Spleen (tissue), 11 donors: ENCODE measurements at regions not wholly inside any gene's neighbourhood (a gene's known extent, or its start where the extent isn't known, plus 50 kb on each side); places are given as distances from the start of the nearest gene placed in this dataset.

Source experiments
- DNase-seq: peaks from one replicate; pipeline ENCODE4 v3.0.0-alpha.2; 2020
- H3K27ac ChIP-seq, 8 donors: fragments of 200-600 bp; sonication (generic) in 7 of 8; 1 replicate in 4 of 8; 2 replicates in 4 of 8; pipeline versions ENCODE4 v1.5.0 to v1.8.0; 2016 to 2021; ENCODE audit warnings: inconsistent platforms in 4 of 8, mild to moderate bottlenecking in 4 of 8, moderate library complexity in 1 of 8
- H3K27me3 ChIP-seq, 7 donors: fragments of 200-600 bp; sonication (generic) in 6 of 7; replicated peaks in 1 of 7; 1 replicate in 4 of 7; 2 replicates in 3 of 7; pipeline versions ENCODE4 v1.5.0 to v1.8.0; 2016 to 2021; ENCODE audit warnings: inconsistent platforms in 3 of 7, mild to moderate bottlenecking in 1 of 7
- H3K36me3 ChIP-seq, 6 donors: fragments of 200-600 bp; sonication (generic) in 5 of 6; 1 replicate in 4 of 6; 2 replicates in 2 of 6; pipeline versions ENCODE4 v1.5.0 to v1.8.0; 2016 to 2021; ENCODE audit warnings: inconsistent platforms in 2 of 6
- H3K4me1 ChIP-seq, 6 donors: fragments of 200-600 bp; sonication (generic) in 5 of 6; 1 replicate in 3 of 6; 2 replicates in 3 of 6; pipeline versions ENCODE4 v1.5.0 to v1.8.0; 2016 to 2021; ENCODE audit warnings: inconsistent platforms in 3 of 6
- H3K4me3 ChIP-seq, 8 donors: fragments of 200-600 bp; sonication (generic) in 7 of 8; 1 replicate in 4 of 8; 2 replicates in 4 of 8; pipeline versions ENCODE4 v1.5.0 to v1.8.0; 2016 to 2021; ENCODE audit warnings: inconsistent platforms in 4 of 8, mild to moderate bottlenecking in 4 of 8, moderate library complexity in 2 of 8
- H3K9me3 ChIP-seq, 8 donors: fragments of 200-600 bp; sonication (generic) in 7 of 8; 1 replicate in 4 of 8; 2 replicates in 4 of 8; pipeline versions ENCODE4 v1.5.0 to v1.8.0; 2016 to 2021; ENCODE audit warnings: inconsistent platforms in 4 of 8
- CTCF ChIP-seq, 11 experiments: fragments of 200-600 bp in 7 of 11; fragments of 450-650 bp in 4 of 11; sonication (generic) in 4 of 11; IDR thresholded peaks in 8 of 11; conservative IDR thresholded peaks in 3 of 11; 1 replicate in 7 of 11; 2 replicates in 4 of 11; pipeline versions ENCODE4 v1.4.0 to v1.8.0; 2016 to 2021; ENCODE audit warnings: antibody characterized with exemption in 11 of 11, inconsistent platforms in 4 of 11, mild to moderate bottlenecking in 1 of 11
- POLR2A ChIP-seq, 3 donors: fragments of 450-650 bp; IDR thresholded peaks; one replicate each; pipeline ENCODE4 v1.5.1; 2017; ENCODE audit warnings: antibody characterized with exemption in 3 of 3, mild to moderate bottlenecking in 1 of 3
- POLR2AphosphoS5 ChIP-seq, 3 donors: sonication (generic); formaldehyde crosslinking; IDR thresholded peaks; one replicate each; pipeline ENCODE4 v1.5.1; 2017; ENCODE audit warnings: antibody characterized with exemption in 3 of 3
- WGBS, 5 donors: extraction: QIAGEN DNeasy Blood & Tissue Kit in 3 of 5; methylation state at CpG; one replicate each; pipeline versions ENCODE4 v1.1.5 to v1.1.7; 2013 to 2018; 5-methylcytosine and 5-hydroxymethylcytosine counted together
- intact Hi-C: fragments of 100-400 bp; cut with DNase I; formaldehyde crosslinking; loops from one replicate; pipeline ENCODE4 v1.15.0; 2023; ENCODE audit warnings: low total_unique reads
- donor health status: healthy with polysubstance abuse.
- donor health status: DM: no; HTN: no; CAD: no; lungs with moderate emphysema.
- donor health status: DM: no; HTN: no; CAD: no.
- donor health status: Bipolar disorder and iron deficiency.
- donor health status: healthy.
- donor health status: DM: no; HTN: no; CAD: no.
- donor health status: DM: yes; HTN: yes; CAD: no.

DNA sequence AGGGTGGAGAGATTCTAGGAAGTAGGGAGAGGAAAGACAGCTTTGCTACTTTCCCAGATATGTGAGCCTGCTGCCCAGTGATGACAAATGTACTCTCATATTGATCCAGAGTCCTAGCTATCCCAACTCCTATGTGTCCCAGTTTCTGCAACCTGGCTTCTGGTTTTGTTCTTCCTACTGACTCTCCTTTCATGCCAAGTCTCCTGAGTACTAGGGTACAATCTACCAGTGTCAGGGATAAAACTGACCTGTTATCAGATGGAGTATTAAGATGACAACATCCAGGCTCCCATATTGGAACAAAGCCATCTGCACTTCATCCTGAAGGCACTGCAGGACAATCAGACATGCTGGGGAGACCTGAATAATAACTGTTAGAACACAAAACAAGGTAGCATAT, 233.7 kb upstream of the PHYHIPL start:
- no peaks in the 10 kb centered on the region for H3K36me3 ChIP-seq
- intact Hi-C loops = no loop called here
- H3K27me3 ChIP-seq = peaks cover 0 to 3% (median 0%) of the 10 kb centered on the region in 7 donors
- no peaks in the 10 kb centered on the region for H3K9me3 ChIP-seq
- no peak overlapping the region for H3K4me3 ChIP-seq
- DNase-seq = no peak
- no peaks in the 10 kb centered on the region for H3K4me1 ChIP-seq
- TF ChIP-seq CTCF (IDR thresholded peaks at IDR 0.05 in 8 of 11, conservative IDR thresholded peaks at IDR 0.05 in 3 of 11) = no peak
- no peak for TF ChIP-seq POLR2AphosphoS5 (IDR thresholded peaks at IDR 0.05)
- no peak for TF ChIP-seq POLR2A (IDR thresholded peaks at IDR 0.05)
- H3K27ac ChIP-seq = no peak overlapping the region

- Histone ChIP-seq H3K4me3 (no peak overlapping the region), H3K27ac (no peak overlapping the region), H3K27me3 (peaks cover 0 to 3% (median 0%) of the 10 kb centered on the region in 7 donors), H3K9me3 (no peaks in the 10 kb centered on the region), H3K4me1 (no peaks in the 10 kb centered on the region), H3K36me3 (no peaks in the 10 kb centered on the region)
- intact Hi-C loops = no loop called here
- WGBS, 5 donors = 76 to 100% (median 92%) methylated on average over 1 of the region's 1 CpG
- no peak for DNase-seq
- TF ChIP-seq POLR2AphosphoS5 (IDR thresholded peaks at IDR 0.05) (no peak), CTCF (IDR thresholded peaks at IDR 0.05 in 8 of 11, conservative IDR thresholded peaks at IDR 0.05 in 3 of 11) (no peak), POLR2A (IDR thresholded peaks at IDR 0.05) (no peak)
Measured at GRCh38 chr10:58943256-58943890, 233.1 kb upstream of the PHYHIPL start.

DNA sequence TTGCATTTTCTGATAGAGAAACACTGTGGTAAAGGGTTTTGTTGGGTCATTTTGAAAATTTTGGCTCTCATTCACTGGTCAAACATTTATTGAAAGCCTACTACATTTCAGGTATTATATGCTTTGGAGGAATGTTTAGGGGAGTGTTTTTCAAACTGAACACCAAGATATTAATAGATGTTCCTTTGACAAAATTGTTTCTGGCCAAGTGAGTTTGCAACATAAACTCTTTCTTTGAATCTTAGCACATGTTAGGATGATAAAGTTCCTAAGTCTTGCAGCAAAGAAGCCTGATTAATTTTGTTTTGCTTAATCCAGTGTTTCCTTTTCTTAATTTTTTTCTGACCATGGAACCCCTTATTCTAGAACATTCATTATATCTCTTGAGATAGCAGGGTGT, 232.5 kb upstream of the PHYHIPL start:
- no peak for TF ChIP-seq POLR2AphosphoS5 (IDR thresholded peaks at IDR 0.05)
- TF ChIP-seq CTCF (IDR thresholded peaks at IDR 0.05 in 8 of 11, conservative IDR thresholded peaks at IDR 0.05 in 3 of 11) = no peak
- no peak for TF ChIP-seq POLR2A (IDR thresholded peaks at IDR 0.05)
- Histone ChIP-seq H3K36me3 (no peaks in the 10 kb centered on the region), H3K9me3 (no peaks in the 10 kb centered on the region), H3K4me3 (no peak overlapping the region), H3K27me3 (peaks cover 0 to 3% (median 0%) of the 10 kb centered on the region in 7 donors), H3K27ac (no peak overlapping the region), H3K4me1 (no peaks in the 10 kb centered on the region)
- intact Hi-C loops = no loop called here
- no peak for DNase-seq

- no peaks in the 10 kb centered on the region for H3K36me3 ChIP-seq
- H3K4me3 ChIP-seq = no peak overlapping the region
- H3K4me1 ChIP-seq = peaks cover 0 to 6% (median 0%) of the 10 kb centered on the region in 6 donors
- H3K27me3 ChIP-seq = peaks cover 0 to 3% (median 0%) of the 10 kb centered on the region in 7 donors
- no peak for DNase-seq
- no peak overlapping the region for H3K27ac ChIP-seq
- 72 to 81% (median 75%) methylated on average over 4 of the region's 4 CpGs for WGBS, 5 donors
- TF ChIP-seq POLR2A (IDR thresholded peaks at IDR 0.05) (no peak), CTCF (IDR thresholded peaks at IDR 0.05 in 8 of 11, conservative IDR thresholded peaks at IDR 0.05 in 3 of 11) (no peak), POLR2AphosphoS5 (IDR thresholded peaks at IDR 0.05) (no peak)
- H3K9me3 ChIP-seq = no peaks in the 10 kb centered on the region
- intact Hi-C loops = no loop called here
Measured at GRCh38 chr10:58948303-58948702, 228.1 kb upstream of the PHYHIPL start.
